Activated naive CD4-positive, alpha-beta T cell treated with anti-CD3 and anti-CD28 coated beads for 36 hours (primary cell): ENCODE measurements at regions not wholly inside any gene's neighbourhood (a gene's known extent, or its start where the extent isn't known, plus 50 kb on each side); places are given as distances from the start of the nearest gene placed in this dataset.

Experiments
- CTCF ChIA-PET: fragments of 350-600 bp; sonication (Branson Sonifier 250); formaldehyde crosslinking; loops from one replicate; lab custom pipeline; 2021; ENCODE audit warnings: antibody characterized with exemption; lab: Charles Lee
- DNase-seq: peaks from one replicate; pipeline ENCODE4 v3.0.0-alpha.2; 2020
- H3K27ac Mint-ChIP-seq: one replicate; pipeline ENCODE4 v1.8.0; 2021; ENCODE audit warnings: mild to moderate bottlenecking, mixed read lengths
- H3K27me3 Mint-ChIP-seq: one replicate; pipeline ENCODE4 v1.8.0; 2021; ENCODE audit warnings: low read depth, mixed read lengths
- H3K36me3 Mint-ChIP-seq: one replicate; pipeline ENCODE4 v1.8.0; 2021; ENCODE audit warnings: low read depth, mixed read lengths
- H3K4me1 Mint-ChIP-seq: one replicate; pipeline ENCODE4 v1.8.0; 2021; ENCODE audit warnings: low read depth, mixed read lengths
- H3K4me3 Mint-ChIP-seq: one replicate; pipeline ENCODE4 v1.8.0; 2021; ENCODE audit warnings: mild to moderate bottlenecking, moderate library complexity, mixed read lengths
- H3K9me3 Mint-ChIP-seq: one replicate; pipeline ENCODE4 v1.8.0; 2021; ENCODE audit warnings: mixed read lengths
- intact Hi-C: fragments of 100-400 bp; cut with micrococcal nuclease; formaldehyde crosslinking; loops from one replicate; pipeline ENCODE4 v1.15.1; 2023

- H3K27ac Mint-ChIP-seq, result no peak overlapping the region
- CTCF ChIA-PET, result interaction anchor here (0.6 kb wide), 1 partner anchor 747 kb away, joined by 4 read pairs; no protein-coding TSS in a partner anchor
- no peaks in the 10 kb centered on the region for H3K27me3 Mint-ChIP-seq
- DNase-seq, result no peak
- H3K36me3 Mint-ChIP-seq, result peaks cover 2% of the 10 kb centered on the region
- intact Hi-C loops, result no loop called here
- peaks cover 16% of the 10 kb centered on the region for H3K9me3 Mint-ChIP-seq
- H3K4me1 Mint-ChIP-seq, result no peaks in the 10 kb centered on the region
- no peak overlapping the region for H3K4me3 Mint-ChIP-seq
These were observed 154.8 kb upstream of the SLC35B3 start for GRCh38 chr6:8589941-8590729.

DNA sequence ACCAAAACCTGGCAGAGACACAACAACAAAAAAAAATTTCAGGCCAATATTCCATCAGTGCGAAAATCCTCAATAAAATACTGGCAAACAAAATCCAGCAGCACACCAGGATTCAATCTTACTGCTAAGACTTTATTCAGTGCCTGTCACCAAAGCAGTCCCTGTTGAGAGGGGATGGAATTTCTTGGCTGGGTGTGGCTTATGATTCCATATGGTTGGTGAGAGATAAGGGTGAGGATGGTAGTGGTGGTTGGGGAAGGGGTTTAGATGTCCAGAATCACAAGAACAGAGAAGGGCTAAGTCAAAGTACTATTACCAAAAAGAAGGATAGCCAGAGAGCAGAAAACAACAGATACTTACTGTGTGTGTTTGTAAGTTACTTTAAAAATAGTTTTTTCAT, 152.8 kb upstream of the SLC35B3 start:
- Mint-ChIP-seq H3K4me3 (no peak overlapping the region), H3K27ac (no peak overlapping the region), H3K9me3 (peaks cover 10% of the 10 kb centered on the region), H3K36me3 (peaks cover 4% of the 10 kb centered on the region), H3K4me1 (no peaks in the 10 kb centered on the region), H3K27me3 (no peaks in the 10 kb centered on the region)
- CTCF ChIA-PET, result interaction anchor here (0.7 kb wide), 1 partner anchor 953 kb away, joined by 3 read pairs; no protein-coding TSS in a partner anchor
- intact Hi-C loops, result no loop called here
- DNase-seq, result no peak

DNA sequence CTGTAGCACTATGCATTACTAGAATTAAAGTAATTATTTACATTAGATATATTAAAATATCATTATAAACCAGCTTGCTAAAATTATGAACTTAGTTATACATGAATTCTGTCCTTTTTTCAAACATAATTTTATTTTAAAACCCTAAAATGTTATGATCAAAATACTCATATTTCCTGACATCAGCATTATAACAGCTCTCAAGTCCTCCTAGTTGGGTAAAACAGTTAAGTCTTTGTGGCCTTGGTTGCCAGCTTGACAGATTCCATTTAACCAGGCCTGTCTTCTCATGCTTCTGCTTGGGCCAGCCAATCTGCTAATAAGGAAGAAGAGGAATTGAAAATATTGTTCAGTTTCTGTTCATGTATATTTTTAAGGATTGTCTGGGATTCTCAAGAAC, 147.9 kb upstream of the SLC35B3 start:
- CTCF ChIA-PET, result no interaction called here

DNA sequence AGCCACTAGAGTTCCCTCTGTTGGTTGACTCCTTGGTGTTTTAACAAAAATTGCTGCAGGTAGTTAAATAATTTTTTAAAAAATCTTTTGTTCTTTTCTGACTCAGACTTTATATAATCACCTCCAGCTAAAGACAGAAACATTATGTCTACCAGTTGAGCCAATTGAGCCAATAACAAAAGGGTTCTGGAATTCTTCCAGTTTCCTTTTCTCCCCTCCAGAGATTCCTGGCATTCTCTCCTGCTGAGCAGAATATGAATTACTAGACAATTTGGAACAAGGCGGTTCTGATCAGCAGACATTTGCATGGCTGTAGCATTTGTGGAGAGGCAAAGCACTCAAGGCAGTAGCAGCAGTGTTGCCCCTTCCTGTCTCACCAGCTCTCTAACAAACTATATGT, 144.0 kb upstream of the SLC35B3 start:
- H3K4me1 Mint-ChIP-seq, result no peaks in the 10 kb centered on the region
- no peak overlapping the region for H3K27ac Mint-ChIP-seq
- CTCF ChIA-PET, result interaction anchor here (0.6 kb wide), 1 partner anchor 78 kb away, joined by 3 read pairs; no protein-coding TSS in a partner anchor

More for the DNA sequence above, 147.9 kb upstream of the SLC35B3 start:
- H3K36me3 Mint-ChIP-seq, result peaks cover 2% of the 10 kb centered on the region
- no peaks in the 10 kb centered on the region for H3K27me3 Mint-ChIP-seq
- intact Hi-C loops, result no loop called here
- H3K27ac Mint-ChIP-seq, result no peak overlapping the region
- no peak overlapping the region for H3K4me3 Mint-ChIP-seq
- H3K9me3 Mint-ChIP-seq, result peaks cover 3% of the 10 kb centered on the region
- H3K4me1 Mint-ChIP-seq, result no peaks in the 10 kb centered on the region
- DNase-seq, result no peak

GRCh38 chr6:8578006-8578405, 142.7 kb upstream of the SLC35B3 start:
- H3K9me3 Mint-ChIP-seq, result no peaks in the 10 kb centered on the region
- no peak overlapping the region for H3K4me3 Mint-ChIP-seq
- CTCF ChIA-PET, result no interaction called here
- no peaks in the 10 kb centered on the region for H3K27me3 Mint-ChIP-seq
- H3K27ac Mint-ChIP-seq, result no peak overlapping the region
- no peak for DNase-seq
- intact Hi-C loops, result no loop called here
- H3K36me3 Mint-ChIP-seq, result no peaks in the 10 kb centered on the region
- no peaks in the 10 kb centered on the region for H3K4me1 Mint-ChIP-seq

More for the DNA sequence above, 144.0 kb upstream of the SLC35B3 start:
- H3K27me3 Mint-ChIP-seq, result no peaks in the 10 kb centered on the region
- H3K4me3 Mint-ChIP-seq, result no peak overlapping the region
- intact Hi-C loops, result no loop called here
- H3K36me3 Mint-ChIP-seq, result peaks cover under 1% of the 10 kb centered on the region
- no peak for DNase-seq
- H3K9me3 Mint-ChIP-seq, result peaks cover under 1% of the 10 kb centered on the region

DNA sequence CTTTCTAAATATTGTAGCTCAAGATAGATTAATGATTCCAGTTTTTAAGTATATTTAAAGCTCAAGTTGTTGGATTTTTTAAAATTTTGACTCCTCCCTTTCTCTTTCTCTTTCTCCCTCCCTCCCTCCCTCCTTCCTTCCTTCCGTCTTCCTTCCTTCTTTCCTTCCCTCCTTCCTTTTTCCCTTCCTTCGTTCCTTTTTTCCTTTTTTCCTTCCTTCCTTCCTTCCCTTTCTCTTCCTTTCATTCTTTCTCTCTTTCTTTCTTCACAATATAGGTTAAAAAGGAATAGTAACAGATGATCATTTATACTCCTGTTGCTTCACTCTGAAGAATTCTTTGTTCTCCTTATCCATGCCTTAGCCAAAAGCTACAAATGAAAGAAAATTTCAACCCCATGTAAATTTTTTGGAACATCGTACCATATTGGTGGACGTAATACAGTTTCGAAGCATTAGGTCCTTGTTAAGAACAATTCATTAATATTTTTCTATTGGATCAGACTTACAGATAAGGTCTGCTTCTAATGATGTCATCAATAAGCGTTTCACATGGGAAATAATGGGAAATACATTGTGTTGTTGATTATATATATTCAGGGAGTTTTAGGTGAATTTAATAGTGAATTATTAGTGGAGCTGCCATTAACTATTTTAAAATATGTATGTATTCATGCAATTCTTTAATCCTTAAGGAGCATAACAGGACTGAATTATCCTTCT, 139.6 kb upstream of the SLC35B3 start:
- Mint-ChIP-seq H3K4me3 (no peak overlapping the region), H3K4me1 (no peaks in the 10 kb centered on the region), H3K27ac (no peak overlapping the region), H3K9me3 (no peaks in the 10 kb centered on the region), H3K27me3 (no peaks in the 10 kb centered on the region), H3K36me3 (no peaks in the 10 kb centered on the region)
- no peak for DNase-seq
- intact Hi-C loops, result no loop called here
- CTCF ChIA-PET, result no interaction called here

- Mint-ChIP-seq H3K36me3 (no peaks in the 10 kb centered on the region), H3K4me1 (no peaks in the 10 kb centered on the region), H3K27me3 (no peaks in the 10 kb centered on the region), H3K9me3 (no peaks in the 10 kb centered on the region), H3K27ac (no peak overlapping the region), H3K4me3 (no peak overlapping the region)
- intact Hi-C loops, result no loop called here
- no peak for DNase-seq
- CTCF ChIA-PET, result no interaction called here
These were observed 139.0 kb upstream of the SLC35B3 start for GRCh38 chr6:8574311-8574710.

- CTCF ChIA-PET, result no interaction called here
- no peak for DNase-seq
- H3K9me3 Mint-ChIP-seq, result no peaks in the 10 kb centered on the region
- H3K4me3 Mint-ChIP-seq, result no peak overlapping the region
- H3K27ac Mint-ChIP-seq, result no peak overlapping the region
- intact Hi-C loops, result no loop called here
- H3K36me3 Mint-ChIP-seq, result no peaks in the 10 kb centered on the region
- no peaks in the 10 kb centered on the region for H3K4me1 Mint-ChIP-seq
- H3K27me3 Mint-ChIP-seq, result no peaks in the 10 kb centered on the region
These were observed 135.0 kb upstream of the SLC35B3 start for GRCh38 chr6:8570256-8570920.

DNA sequence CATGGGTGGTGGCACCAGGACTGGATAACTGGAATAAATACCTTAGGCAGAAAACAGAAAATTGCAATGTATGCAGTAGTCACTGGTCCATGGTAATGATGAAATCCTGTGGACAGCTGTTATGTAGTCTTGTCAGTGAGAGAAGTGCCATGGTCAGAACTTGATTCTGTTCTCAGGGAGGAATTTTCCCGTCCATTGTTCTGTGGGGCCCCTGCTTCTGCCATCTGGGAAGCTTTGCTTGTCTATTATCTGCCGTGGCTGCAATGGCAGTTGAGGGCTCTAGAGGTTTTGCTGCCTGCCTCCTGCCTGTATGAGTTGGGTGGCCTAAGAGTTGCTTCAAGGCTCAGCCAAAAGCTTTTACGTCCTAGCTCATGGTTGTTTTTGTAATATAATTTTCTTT, 126.8 kb upstream of the SLC35B3 start:
- intact Hi-C loops, result no loop called here
- H3K36me3 Mint-ChIP-seq, result no peaks in the 10 kb centered on the region

GRCh38 chr6:8558953-8559352, 123.6 kb upstream of the SLC35B3 start:
- H3K4me3 Mint-ChIP-seq, result no peak overlapping the region
- intact Hi-C loops, result no loop called here
- H3K36me3 Mint-ChIP-seq, result no peaks in the 10 kb centered on the region
- H3K9me3 Mint-ChIP-seq, result no peaks in the 10 kb centered on the region
- CTCF ChIA-PET, result no interaction called here
- no peak overlapping the region for H3K27ac Mint-ChIP-seq
- peaks cover 2% of the 10 kb centered on the region for H3K27me3 Mint-ChIP-seq
- no peaks in the 10 kb centered on the region for H3K4me1 Mint-ChIP-seq
- no peak for DNase-seq

More for the DNA sequence above, 126.8 kb upstream of the SLC35B3 start:
- Mint-ChIP-seq H3K9me3 (no peaks in the 10 kb centered on the region), H3K27ac (no peak overlapping the region), H3K27me3 (peaks cover 2% of the 10 kb centered on the region), H3K4me3 (no peak overlapping the region), H3K4me1 (no peaks in the 10 kb centered on the region)
- CTCF ChIA-PET, result no interaction called here
- no peak for DNase-seq

- intact Hi-C loops, result no loop called here
- Mint-ChIP-seq H3K9me3 (no peaks in the 10 kb centered on the region), H3K4me3 (no peak overlapping the region), H3K4me1 (no peaks in the 10 kb centered on the region), H3K27me3 (peaks cover 2% of the 10 kb centered on the region), H3K36me3 (no peaks in the 10 kb centered on the region), H3K27ac (no peak overlapping the region)
- CTCF ChIA-PET, result no interaction called here
- no peak for DNase-seq
These were observed 121.8 kb upstream of the SLC35B3 start for GRCh38 chr6:8557014-8557748.
